Fibroblast of lung (primary cell): ENCODE measurements at regions not wholly inside any gene's neighbourhood (a gene's known extent, or its start where the extent isn't known, plus 50 kb on each side); places are given as distances from the start of the nearest gene placed in this dataset.

Source experiments
- DNase-seq, 2 donors: peaks; one replicate each; pipeline versions ENCODE4 v3.0.0 to v3.0.0-alpha.2; 2010; ENCODE audit warnings: low read depth in 2 of 2
- H2AFZ ChIP-seq: 2 replicates; pipeline ENCODE4 v1.5.1; 2012; ENCODE audit warnings: low read length, control low read depth, inconsistent platforms
- H3K27ac ChIP-seq: 2 replicates; pipeline ENCODE4 v1.5.1; 2011; ENCODE audit warnings: low read length, control low read depth; ENCODE audit not compliant: insufficient read depth
- H3K27me3 ChIP-seq: 2 replicates; pipeline ENCODE4 v1.5.1; 2011; ENCODE audit warnings: mild to moderate bottlenecking, low read length; ENCODE audit not compliant: control insufficient read depth, insufficient read depth
- H3K36me3 ChIP-seq: 2 replicates; pipeline ENCODE4 v1.5.1; 2011; ENCODE audit warnings: low read length; ENCODE audit not compliant: control insufficient read depth, insufficient read depth
- H3K4me1 ChIP-seq: 2 replicates; pipeline ENCODE4 v1.5.1; 2011; ENCODE audit warnings: low read length; ENCODE audit not compliant: control insufficient read depth, insufficient read depth; ENCODE audit errors: extremely low read depth
- H3K4me2 ChIP-seq: 2 replicates; pipeline ENCODE4 v1.5.1; 2011; ENCODE audit warnings: low read length, control low read depth; ENCODE audit not compliant: insufficient read depth; ENCODE audit errors: extremely low read depth
- H3K4me3 ChIP-seq, 4 experiments: fragments of 200-600 bp in 1 of 4; sonication (generic) in 1 of 4; replicated peaks in 1 of 4; 2 replicates each; pipeline ENCODE4 v1.5.1; 2011 to 2016; ENCODE audit warnings: low read length in 4 of 4, low read depth in 3 of 4, mild to moderate bottlenecking in 3 of 4, control low read depth in 2 of 4, inconsistent platforms in 1 of 4, mixed read lengths in 1 of 4; ENCODE audit not compliant: insufficient read depth in 1 of 4; ENCODE audit errors: control extremely low read depth in 1 of 4
- H3K79me2 ChIP-seq: 2 replicates; pipeline ENCODE4 v1.5.1; 2012; ENCODE audit warnings: mild to moderate bottlenecking, low read length, inconsistent platforms; ENCODE audit not compliant: control insufficient read depth, insufficient read depth
- H3K9ac ChIP-seq: 2 replicates; pipeline ENCODE4 v1.5.1; 2011; ENCODE audit warnings: mild to moderate bottlenecking, low read length, control low read depth; ENCODE audit not compliant: insufficient read depth
- H3K9me3 ChIP-seq: 2 replicates; pipeline ENCODE4 v1.5.1; 2012; ENCODE audit warnings: low read depth, low read length; ENCODE audit not compliant: control insufficient read depth, insufficient read depth
- H4K20me1 ChIP-seq: 2 replicates; pipeline ENCODE4 v1.5.1; 2011; ENCODE audit warnings: low read length; ENCODE audit not compliant: control insufficient read depth, insufficient read depth; ENCODE audit errors: extremely low read depth
- EZH2 ChIP-seq: IDR thresholded peaks from 2 replicates; pipeline ENCODE4 v1.5.1; 2012; ENCODE audit warnings: low read length, control low read depth, mild to moderate bottlenecking; ENCODE audit errors: missing control alignments
- TF ChIP-seq, protein P1 (sequence below), 2 donors: IDR thresholded peaks in 1 of 2; conservative IDR thresholded peaks in 1 of 2; 1 replicate in 1 of 2; 2 replicates in 1 of 2; pipeline ENCODE4 v1.5.1; 2011 to 2012; ENCODE audit warnings: low read length in 2 of 2, control low read depth in 1 of 2, inconsistent platforms in 1 of 2, low read depth in 1 of 2, mild to moderate bottlenecking in 1 of 2

DNA sequence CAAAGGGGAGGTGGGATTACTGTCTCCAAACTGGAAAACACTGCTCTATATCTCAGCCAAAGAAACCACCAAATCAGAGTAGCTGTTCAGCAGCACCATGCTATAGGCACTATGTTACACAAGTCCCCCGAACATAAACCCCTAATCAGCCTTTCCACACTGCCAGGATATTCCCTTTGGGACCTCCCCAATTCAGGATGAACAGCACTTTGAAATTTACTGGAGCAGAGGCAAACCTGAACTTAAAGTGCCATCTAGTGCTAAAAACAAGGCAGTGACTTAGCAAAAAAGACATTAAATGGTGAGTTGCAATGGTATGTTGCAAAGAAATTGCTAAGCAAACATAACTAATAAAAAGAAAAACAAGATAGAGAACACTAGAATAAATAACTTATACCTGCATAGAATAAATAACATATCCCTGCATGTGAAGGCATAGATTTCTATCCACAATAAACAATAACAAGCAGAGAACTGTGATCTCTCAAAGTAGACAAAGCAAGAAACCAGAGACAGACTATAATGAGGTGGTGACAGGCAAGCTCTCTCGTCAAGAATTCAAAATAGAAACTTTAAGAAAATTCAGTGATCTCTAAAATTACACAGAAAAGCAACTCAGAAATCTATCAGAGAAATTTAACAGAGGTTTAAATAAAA is 584.4 kb upstream of the ACO1 start:
- Histone ChIP-seq H3K4me2 (no peak overlapping the region), H4K20me1 (no peaks in the 10 kb centered on the region), H3K27ac (no peak overlapping the region), H3K27me3 (no peaks in the 10 kb centered on the region), H3K4me3 (no peak overlapping the region), H3K36me3 (no peaks in the 10 kb centered on the region), H3K9ac (no peak overlapping the region), H2AFZ (no peak overlapping the region), H3K4me1 (no peaks in the 10 kb centered on the region), H3K79me2 (no peaks in the 10 kb centered on the region), H3K9me3 (no peaks in the 10 kb centered on the region)
- TF ChIP-seq, protein P1, sequence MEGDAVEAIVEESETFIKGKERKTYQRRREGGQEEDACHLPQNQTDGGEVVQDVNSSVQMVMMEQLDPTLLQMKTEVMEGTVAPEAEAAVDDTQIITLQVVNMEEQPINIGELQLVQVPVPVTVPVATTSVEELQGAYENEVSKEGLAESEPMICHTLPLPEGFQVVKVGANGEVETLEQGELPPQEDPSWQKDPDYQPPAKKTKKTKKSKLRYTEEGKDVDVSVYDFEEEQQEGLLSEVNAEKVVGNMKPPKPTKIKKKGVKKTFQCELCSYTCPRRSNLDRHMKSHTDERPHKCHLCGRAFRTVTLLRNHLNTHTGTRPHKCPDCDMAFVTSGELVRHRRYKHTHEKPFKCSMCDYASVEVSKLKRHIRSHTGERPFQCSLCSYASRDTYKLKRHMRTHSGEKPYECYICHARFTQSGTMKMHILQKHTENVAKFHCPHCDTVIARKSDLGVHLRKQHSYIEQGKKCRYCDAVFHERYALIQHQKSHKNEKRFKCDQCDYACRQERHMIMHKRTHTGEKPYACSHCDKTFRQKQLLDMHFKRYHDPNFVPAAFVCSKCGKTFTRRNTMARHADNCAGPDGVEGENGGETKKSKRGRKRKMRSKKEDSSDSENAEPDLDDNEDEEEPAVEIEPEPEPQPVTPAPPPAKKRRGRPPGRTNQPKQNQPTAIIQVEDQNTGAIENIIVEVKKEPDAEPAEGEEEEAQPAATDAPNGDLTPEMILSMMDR (conservative IDR thresholded peaks at IDR 0.05 in 1 of 2, IDR thresholded peaks at IDR 0.05 in 1 of 2; ENCODE audit: low read depth in 1 of 2, low read length in 2 of 2): peak; percentile 8 to 14
- TF ChIP-seq EZH2: no peak
- DNase-seq: peak; percentile 11 to 18

- no peak overlapping the region for H2AFZ ChIP-seq
- H3K4me3 ChIP-seq: no peak overlapping the region
- no peak overlapping the region for H3K4me2 ChIP-seq
- H3K4me1 ChIP-seq: no peaks in the 10 kb centered on the region
- H3K36me3 ChIP-seq: no peaks in the 10 kb centered on the region
- no peaks in the 10 kb centered on the region for H3K9me3 ChIP-seq
- H3K27ac ChIP-seq: no peak overlapping the region
- no peak for DNase-seq
- H4K20me1 ChIP-seq: no peaks in the 10 kb centered on the region
- TF ChIP-seq, protein P1 (conservative IDR thresholded peaks at IDR 0.05 in 1 of 2, IDR thresholded peaks at IDR 0.05 in 1 of 2; ENCODE audit: low read depth in 1 of 2, low read length in 2 of 2): no peak
- TF ChIP-seq EZH2: no peak
- no peaks in the 10 kb centered on the region for H3K27me3 ChIP-seq
- no peaks in the 10 kb centered on the region for H3K79me2 ChIP-seq
- no peak overlapping the region for H3K9ac ChIP-seq
Observed at GRCh38 chr9:31807574-31808256, 576.7 kb upstream of the ACO1 start.

DNA sequence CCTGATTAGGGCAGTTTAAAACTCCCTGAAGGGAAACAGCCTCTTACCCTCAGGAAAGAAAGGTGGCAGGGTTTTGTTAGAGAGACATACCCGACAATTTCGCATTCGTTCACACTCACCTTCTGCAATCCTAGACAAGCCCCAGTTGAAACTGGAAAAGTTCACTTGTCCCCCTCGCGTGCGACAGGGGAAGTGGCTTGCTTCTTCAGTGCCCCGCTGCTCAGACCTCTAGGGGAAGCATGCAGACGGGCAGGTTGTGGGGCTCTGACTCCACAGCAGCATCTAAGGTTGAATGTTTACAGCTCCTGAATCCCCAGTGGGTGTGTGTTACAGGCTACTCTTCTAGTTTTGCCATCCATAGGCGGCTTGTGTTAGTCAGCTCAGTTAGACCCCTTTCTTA is 575.7 kb upstream of the ACO1 start:
- no peak overlapping the region for H3K9ac ChIP-seq
- no peak for TF ChIP-seq EZH2
- TF ChIP-seq, protein P1 (conservative IDR thresholded peaks at IDR 0.05 in 1 of 2, IDR thresholded peaks at IDR 0.05 in 1 of 2; ENCODE audit: low read depth in 1 of 2, low read length in 2 of 2): no peak
- no peak overlapping the region for H3K4me3 ChIP-seq
- no peaks in the 10 kb centered on the region for H3K4me1 ChIP-seq
- no peaks in the 10 kb centered on the region for H3K79me2 ChIP-seq
- no peaks in the 10 kb centered on the region for H4K20me1 ChIP-seq
- no peaks in the 10 kb centered on the region for H3K27me3 ChIP-seq
- no peaks in the 10 kb centered on the region for H3K9me3 ChIP-seq
- no peak overlapping the region for H2AFZ ChIP-seq
- no peak for DNase-seq
- H3K36me3 ChIP-seq: no peaks in the 10 kb centered on the region
- H3K4me2 ChIP-seq: no peak overlapping the region
- no peak overlapping the region for H3K27ac ChIP-seq
